ENCODE measurements at regions not wholly inside any gene's neighbourhood (a gene's known extent, or its start where the extent isn't known, plus 50 kb on each side); places are given as distances from the start of the nearest gene placed in this dataset.

DNA sequence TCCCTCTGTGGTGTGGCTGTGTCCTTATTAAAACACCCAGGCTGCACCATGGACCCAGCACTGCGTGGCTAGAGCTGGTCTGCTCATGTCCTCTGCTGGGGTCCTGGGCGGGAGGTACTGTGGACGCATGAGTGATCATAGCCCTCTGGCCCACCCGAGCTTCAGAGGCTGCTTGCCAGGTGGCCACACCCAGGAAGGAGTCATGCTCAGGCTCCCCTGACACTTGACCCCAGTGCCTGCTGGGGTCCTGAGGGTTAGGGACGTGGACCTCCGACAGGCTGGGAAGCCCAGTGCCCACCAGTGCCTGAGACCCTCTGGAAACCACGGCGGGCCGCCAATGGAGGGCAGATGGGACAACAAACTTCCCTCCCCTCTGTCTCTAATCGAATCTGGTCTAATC lies 66.3 kb upstream of the HS6ST1 start:
- TF ChIP-seq CTCF (IDR thresholded peaks at IDR 0.05) = no peak
- no peak for TF ChIP-seq EZH2 (IDR thresholded peaks at IDR 0.05)
- TF ChIP-seq EZH2phosphoT487 (IDR thresholded peaks at IDR 0.05) = no peak

All from neural progenitor cell (in vitro differentiated cells).